ACHN (cell line): ENCODE measurements at regions not wholly inside any gene's neighbourhood (a gene's known extent, or its start where the extent isn't known, plus 50 kb on each side); places are given as distances from the start of the nearest gene placed in this dataset.
"Not testable (repeated sequence)": the region's sequence is repeated elsewhere in the genome, so short reads cannot be mapped to it uniquely, and the experiment has no call there.

Experiments used
- DNase-seq: peaks from one replicate; pipeline ENCODE4 v3.0.0-alpha.2; 2015
- in situ Hi-C: cut with HindIII; loops from 2 replicates; pipeline ENCODE4 v1.10.0; 2017; ENCODE audit warnings: low sequenced_read_pairs, low pct_ligation_motif_present, low pct_unique_long_range_greater_than_20kb

DNA sequence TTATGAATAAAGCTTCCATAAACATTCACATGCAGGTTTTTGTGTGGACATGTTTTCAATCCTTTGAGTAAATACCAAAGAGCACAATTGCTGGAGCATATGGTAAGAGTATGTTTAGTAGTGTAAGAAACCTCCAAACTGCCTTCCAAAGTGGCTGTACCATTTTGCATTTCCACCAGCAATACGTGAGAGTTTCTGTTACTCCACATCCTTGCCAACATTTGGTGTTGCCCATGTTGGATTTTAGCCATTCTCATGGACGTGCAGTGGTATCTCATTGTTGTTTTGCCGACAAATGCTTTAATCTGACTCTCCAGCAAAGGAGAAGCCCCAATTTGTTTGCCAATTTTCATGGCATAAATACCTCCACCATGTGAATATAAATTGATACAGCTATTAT lies 103.9 kb upstream of the TMEM45B start:
- DNase-seq: no peak
- in situ Hi-C loops: no loop called here

DNA sequence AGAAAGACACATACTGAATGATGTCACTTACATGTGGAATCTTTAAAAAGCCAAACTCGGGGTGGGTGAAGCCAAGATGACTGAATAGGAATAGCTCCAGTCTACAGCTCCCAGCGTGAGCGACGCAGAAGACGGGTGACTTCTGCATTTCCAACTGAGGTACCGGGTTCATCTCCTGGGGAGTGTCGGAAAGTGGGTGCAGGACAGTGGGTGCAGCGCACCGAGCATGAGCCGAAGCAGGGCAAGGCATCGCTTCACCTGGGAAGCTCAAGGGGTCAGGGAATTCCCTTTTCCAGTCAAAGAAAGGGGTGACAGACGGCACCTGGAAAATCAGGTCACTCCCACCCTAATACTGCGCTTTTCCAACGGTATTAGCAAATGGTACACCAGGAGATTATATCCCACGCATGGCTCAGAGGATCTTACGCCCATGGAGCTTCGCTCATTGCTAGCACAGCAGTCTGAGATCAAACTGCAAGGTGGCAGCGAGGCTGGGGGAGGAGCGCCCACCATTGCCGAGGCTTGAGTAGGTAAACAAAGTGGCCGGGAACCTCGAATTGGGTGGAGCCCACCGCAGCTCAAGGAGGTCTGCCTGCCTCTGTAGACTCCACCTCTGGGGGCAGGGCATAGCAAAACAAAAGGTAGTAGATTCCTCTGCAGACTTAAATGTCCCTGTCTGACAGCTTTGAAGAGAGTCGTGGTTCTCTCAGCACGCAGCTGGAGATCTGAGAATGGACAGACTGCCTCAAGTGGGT lies 103.0 kb upstream of the TMEM45B start:
- in situ Hi-C loops, DNase-seq: not testable (repeated sequence)

DNA sequence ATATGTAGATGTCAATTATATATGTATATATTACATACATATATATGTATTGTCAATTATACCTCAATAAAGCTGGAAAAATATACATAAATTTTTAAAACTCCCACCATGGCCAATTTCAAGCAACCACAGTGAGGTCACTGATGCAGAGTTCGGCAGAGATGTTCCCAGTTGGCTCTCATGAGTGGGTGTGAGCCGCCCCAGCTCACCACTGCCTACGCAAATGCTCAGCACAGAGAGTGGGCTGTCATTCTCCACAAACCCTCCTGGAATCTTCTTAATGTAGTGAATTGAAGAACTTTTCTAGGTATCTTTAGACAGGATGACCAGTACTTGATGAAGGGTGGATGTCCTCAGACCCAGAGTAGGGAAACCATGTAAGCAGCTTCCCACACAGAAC lies 96.6 kb upstream of the TMEM45B start:
- DNase-seq: no peak
- in situ Hi-C loops: no loop called here

DNA sequence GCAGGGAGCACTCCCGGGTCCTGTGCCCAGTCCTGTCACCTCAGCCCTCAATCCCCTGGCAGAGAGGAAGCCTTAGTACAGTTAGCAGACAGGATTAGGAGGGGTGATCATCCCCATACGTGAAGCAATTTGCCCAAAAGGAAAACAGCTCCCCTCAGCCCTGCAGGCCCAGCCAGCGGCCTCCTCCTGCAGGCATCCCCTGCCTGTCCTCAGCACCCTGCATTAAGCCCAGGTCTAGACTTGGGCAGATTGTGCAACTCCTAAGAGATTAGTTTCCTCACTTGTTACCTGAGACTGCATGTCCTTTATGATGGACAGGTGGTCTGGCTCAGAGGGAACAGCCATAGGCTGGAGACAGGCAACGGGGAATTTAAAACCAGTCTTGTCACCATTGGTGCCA lies 95.5 kb upstream of the TMEM45B start:
- DNase-seq: no peak
- in situ Hi-C loops: no loop called here

DNA sequence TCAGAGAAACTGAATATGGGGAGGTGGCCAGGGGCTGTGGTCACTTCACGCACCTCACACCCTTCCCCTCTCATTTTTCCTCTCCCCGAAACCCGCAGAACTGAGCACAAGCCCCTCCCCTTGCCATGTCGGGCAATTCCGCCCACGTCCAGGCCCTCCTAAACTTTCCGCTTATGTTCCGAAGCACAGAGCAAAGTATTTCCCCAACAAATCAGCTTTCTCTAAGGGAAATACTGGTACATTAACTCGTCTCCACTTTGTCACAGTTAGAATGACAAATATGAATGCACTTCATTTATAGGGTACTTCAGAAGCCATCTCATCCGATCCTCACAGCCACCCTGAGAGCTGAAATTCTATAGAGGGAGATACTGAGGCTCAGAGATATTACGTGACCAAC lies 94.7 kb upstream of the TMEM45B start:
- in situ Hi-C loops: no loop called here
- DNase-seq: no peak

DNA sequence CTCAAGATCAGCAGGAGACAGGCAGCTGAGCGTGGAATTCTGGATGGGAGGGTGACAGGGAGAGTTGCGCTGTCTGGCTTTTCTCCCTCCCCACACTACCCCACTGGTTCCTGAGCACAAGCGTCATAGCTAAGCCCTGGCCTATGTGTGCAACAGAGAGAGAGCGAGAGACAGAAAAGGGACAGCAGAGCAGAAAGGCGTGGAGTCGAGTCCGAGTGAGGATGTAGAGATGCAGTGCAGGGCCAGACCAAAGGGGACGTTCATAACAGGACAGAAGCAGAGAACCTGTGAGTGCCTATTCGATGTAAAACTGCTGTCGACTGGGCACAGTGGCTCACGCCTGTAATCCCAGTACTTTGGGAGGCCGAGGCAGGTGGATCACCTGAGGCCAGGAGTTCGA lies 94.0 kb upstream of the TMEM45B start:
- in situ Hi-C loops: no loop called here
- DNase-seq: no peak

DNA sequence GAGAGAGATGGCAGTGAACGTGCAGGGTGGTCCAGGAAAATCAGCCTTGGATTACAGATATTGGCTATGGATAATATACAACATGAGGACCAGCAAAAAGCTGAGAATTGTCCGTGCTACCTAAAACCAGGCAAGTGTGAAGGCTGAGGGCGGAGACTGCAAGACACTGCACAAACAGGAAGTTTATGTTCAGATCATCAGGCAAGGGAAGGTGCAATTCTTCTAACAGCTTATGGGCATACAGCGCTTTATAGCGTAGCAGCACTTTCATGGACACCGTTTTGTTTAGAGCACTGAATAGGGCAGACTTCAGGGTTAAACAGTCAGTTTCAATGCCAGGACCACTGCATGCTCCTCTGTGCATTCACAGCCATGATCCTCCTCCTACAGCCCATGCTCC lies 93.1 kb upstream of the TMEM45B start:
- in situ Hi-C loops: no loop called here
- no peak for DNase-seq

DNA sequence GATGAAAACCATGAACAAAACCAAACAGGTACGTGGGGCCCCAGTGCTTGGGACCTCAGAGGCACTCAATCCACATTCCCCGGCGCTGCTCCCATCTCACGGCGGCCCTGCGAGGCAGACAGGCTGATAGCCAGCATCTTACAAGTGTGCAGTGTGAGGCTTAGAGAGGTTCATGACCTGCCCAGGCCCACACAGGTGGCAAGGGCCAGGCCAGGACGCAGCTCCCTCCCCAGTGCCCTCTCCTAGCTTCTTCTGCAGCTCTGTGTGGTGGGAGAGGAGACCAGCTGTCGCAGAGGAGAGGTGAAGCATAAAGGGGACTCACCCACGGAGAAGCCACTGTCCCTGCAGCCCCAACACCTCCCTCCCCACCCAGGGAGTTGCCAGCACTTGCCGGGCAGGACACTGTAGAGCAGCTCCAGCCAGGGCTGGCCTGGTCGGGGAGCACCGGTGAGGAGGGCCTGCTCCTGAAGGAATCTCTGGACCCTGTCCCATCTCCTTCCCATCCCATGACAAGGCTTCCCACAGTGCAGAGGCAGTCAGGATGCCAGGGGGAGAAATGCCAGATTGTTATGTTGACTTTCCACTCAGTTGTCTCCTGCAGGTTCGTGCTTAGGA lies 92.4 kb upstream of the TMEM45B start:
- no peak for DNase-seq
- in situ Hi-C loops: no loop called here

DNA sequence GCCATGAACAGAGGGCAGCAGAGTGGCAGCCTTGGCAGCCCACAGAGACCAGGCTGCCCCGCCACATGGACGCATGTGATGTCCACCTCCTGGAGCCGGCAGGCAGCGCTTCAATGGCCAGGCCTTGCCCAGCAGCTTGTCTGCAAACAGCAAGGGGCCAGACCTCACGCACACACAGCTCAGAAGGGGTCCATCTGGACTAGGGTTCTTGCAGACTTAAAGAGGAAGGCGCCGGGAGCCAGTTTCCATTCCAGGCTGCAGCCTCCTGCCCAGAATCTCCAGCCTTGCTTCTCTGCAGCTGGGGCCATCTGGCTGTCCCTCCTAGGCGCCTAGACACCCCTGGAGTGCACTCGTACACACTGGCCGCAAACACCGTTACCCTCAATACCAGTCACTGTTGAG lies 91.9 kb upstream of the TMEM45B start:
- no peak for DNase-seq
- in situ Hi-C loops: no loop called here

DNA sequence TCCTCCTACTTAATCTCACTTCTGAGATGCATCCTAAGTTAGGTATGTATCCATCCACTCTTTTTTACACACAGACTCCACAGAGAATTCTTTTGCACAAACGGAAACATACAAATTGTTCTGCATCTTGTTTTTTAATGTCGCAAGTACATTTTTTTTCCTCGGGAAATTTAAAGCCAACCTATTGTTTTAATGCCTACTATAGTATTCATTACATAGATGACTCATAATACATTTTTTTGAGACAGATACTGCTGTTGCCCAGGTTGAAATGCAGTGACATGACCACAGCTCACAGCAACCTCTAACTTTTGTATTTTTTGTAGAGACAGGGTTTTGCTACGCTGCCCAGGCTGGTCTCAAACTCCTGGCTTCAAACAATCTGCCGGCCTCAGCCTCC lies 90.8 kb upstream of the TMEM45B start:
- no peak for DNase-seq
- in situ Hi-C loops: no loop called here

DNA sequence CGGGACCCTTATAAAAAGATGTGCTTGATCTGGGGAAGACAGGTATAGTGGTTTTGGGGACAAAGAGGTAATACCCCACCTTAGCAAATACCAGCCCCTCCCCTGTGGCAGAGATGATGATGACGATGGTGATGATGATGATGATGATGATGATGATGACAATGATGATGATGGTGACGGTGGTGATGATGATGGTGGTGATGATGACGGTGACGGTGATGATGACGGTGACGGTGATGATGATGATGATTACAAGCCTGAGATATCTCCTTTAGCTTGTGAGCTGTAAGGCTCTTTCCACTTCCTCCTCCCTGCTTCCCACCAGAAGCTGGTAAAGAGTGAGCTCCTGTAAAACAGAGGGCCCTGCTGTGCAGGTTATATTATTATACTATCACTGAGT lies 89.5 kb upstream of the TMEM45B start:
- in situ Hi-C loops: no loop called here
- DNase-seq: no peak

DNA sequence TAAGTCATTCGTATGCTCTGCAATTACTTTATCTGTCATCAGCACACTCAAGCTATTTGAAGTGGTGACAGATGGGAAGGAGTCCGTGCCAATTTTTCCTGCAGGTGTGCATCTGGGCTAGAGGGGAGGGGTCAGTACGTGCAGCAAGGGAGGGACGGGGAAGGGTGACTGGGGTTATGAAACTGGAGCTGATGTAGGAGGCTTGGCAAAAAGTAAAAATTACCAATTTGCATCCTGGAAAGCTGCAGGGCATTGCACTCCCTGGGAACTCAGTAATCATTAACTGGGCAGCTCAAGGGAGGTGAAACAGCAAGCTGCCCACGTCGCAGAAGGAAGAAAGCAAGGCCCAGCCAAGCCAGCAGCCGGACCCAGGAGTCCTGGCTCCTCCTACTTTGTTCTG lies 87.1 kb upstream of the TMEM45B start:
- in situ Hi-C loops: no loop called here
- DNase-seq: peak; percentile 1

DNA sequence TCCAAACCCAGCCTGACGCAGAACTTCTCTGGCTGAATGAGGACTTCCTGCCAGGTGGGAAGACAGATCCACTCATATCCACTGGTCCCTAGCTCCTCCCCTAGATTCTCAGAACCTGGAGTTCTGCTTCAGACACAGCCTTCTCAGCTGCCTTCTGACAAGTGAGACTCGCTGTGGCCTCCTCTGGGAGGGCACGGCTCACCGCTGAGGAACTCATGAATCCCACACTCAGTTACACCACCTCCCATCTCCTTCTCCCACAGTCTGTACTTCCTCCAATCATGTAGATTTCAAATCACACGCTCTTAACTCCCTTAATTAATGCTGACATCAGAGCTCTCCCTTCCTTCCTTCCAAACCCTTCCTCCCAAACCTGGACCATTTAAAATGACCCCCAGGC lies 86.4 kb upstream of the TMEM45B start:
- DNase-seq: no peak
- in situ Hi-C loops: no loop called here

DNA sequence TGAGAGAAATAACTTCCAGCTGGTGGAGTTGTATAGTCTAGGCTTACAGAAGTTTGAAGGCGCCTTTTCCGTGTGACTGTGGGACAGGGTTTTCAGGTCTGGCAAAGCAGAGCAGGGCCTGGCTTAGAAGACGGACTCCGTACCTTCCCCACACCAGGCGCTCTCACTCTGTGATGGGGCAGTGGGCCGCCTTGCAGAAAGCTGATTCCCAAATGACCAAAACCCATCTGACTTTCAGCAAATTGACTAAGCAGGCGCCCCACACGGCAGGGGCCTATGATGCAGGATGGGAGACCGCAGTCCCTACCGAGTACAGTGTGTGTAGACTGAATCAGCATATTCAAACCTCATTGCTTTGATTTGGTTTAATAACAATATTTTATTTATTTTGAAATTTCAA lies 85.8 kb upstream of the TMEM45B start:
- DNase-seq: no peak
- in situ Hi-C loops: no loop called here

DNA sequence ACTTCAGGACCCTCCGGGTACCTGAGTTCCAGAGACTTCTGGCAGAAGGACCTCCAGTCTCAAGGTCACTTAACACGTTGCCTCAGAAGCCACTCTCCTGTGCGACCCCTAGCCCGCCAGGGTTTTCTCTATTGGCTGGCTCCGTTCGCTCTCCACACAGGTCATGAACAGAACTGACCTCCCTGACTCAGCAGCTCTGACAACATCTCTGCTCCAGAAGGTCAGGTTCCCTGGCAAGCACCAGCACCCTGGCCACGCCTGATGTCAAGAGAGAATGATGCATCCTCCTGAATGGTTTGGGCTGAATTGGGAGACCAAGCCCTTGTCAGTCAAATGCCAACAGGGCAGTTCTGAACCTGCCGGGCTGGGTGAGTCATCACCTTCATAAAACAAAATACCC lies 84.3 kb upstream of the TMEM45B start:
- no peak for DNase-seq
- in situ Hi-C loops: no loop called here

DNA sequence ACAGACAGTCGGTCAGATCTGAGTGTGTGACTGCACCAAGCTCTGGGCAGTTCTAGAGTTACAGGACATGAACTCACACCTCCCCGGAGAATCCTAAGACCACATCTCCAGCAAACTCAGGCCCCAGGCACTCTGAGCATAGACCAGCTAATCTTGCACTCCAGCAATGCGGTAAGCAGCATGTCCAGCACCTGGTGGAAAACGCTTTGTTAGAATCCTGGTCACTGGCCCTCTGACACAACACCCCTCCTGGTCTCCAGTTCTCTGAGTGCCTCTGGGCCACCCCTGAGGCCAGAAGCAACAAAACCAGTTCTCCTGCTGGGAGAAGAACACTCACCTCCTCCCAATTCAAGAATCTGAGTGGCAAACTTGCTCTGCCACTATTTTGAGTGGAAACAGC lies 82.7 kb upstream of the TMEM45B start:
- in situ Hi-C loops: no loop called here
- DNase-seq: no peak

DNA sequence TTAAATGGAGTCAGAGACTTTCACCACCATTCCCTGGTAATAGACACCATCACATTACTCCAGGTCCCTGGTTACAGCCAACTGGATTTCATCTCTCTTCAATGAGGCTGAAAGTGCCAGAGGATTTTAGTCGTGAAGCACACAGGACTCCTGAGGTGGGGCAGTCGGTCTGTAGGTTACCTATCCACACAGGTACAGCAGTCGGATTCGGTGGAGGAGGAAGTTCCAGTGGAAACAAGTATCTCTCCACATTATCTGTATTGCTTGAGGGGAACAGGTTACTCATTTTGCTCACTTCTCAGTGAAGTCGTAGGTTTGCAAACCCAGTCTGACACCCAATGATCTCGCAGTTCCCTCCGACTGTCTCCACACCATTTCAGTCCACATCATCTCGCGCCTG lies 82.3 kb upstream of the TMEM45B start:
- DNase-seq: no peak
- in situ Hi-C loops: no loop called here

DNA sequence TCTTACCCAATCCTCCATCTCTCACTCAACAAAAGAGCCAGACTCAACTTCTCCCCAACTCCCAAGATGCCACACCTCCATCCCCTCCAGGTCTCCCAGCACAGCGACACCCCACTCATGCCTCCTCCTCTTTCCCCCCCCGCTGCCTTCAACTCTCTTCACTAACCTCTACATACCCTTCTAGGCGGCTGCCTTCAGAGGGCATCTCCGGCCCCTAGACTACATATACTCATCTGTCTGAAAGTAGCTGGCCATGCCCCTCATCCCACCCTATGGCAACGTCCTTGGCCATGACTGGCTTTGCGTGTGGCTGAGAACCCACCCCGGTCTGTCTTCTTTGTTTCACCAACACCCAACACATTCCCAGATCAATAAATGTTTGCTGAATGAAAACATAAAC lies 81.7 kb upstream of the TMEM45B start:
- DNase-seq: no peak
- in situ Hi-C loops: no loop called here

DNA sequence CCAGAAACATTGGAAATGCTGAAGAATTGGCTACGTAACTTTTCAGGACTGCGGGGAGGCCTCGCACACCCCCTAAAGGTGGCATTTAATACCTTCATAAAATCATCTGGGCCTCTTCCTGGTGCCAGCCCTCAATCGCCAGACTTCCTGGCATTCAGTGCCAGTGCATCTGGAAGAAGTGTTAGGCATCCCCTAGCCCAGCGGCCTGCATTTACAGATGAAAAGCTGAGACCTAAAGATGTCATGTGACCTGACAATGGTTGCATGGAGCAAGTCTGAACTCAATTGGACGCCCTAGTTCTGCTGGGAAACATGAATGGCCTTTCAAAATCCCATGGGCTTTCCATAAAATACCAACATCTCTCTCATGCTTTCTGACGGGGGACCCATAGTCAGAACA lies 81.0 kb upstream of the TMEM45B start:
- DNase-seq: no peak
- in situ Hi-C loops: no loop called here

DNA sequence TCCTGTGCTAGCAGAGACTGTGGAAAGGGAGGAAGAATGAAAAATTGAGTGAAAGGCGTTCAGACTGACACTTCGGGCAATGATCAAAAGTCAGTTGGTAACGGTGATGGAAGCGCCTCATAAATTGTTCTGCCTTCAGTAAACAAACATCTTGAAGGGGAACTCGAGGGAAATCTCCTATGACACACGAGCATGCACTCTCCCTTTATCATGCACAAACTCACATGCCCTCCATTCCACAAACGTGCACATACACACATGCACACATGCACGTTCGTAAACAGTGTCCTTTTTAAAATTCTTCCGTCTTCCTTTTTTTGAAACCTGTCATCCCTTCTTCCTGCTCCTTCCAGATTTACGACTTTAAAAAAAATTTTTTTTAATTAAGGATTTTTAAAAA lies 77.8 kb upstream of the TMEM45B start:
- DNase-seq: no peak
- in situ Hi-C loops: no loop called here

DNA sequence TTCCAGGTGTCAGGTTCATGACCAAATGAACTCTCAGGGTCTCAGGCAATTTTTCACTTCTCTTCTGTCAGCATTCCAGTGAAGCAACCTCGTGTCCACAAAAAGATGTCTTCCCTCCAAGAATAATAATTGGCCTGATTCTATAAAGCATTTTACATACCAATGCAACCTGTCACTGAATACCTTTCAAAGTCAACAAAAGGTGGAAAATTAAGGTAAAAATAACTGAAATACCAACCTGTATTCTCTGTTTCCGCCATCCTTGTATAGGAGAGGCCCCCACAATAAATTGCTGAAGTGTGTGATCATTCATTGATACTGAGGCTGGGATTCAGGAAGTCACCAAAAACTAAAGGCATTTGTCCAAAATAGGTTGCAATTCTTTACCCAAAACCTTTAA lies 77.4 kb upstream of the TMEM45B start:
- in situ Hi-C loops: no loop called here
- no peak for DNase-seq
